Activated effector memory CD4-positive, alpha-beta T cell treated with Interleukin-2 at 50 U/mL for 16 hours (primary cell): ENCODE measurements at regions not wholly inside any gene's neighbourhood (a gene's known extent, or its start where the extent isn't known, plus 50 kb on each side); places are given as distances from the start of the nearest gene placed in this dataset.
"Not testable (repeated sequence)": the region's sequence is repeated elsewhere in the genome, so short reads cannot be mapped to it uniquely, and the experiment has no call there.

ENCODE experiments used
- DNase-seq: peaks from one replicate; pipeline ENCODE4 v3.0.0-alpha.2; 2020

DNA sequence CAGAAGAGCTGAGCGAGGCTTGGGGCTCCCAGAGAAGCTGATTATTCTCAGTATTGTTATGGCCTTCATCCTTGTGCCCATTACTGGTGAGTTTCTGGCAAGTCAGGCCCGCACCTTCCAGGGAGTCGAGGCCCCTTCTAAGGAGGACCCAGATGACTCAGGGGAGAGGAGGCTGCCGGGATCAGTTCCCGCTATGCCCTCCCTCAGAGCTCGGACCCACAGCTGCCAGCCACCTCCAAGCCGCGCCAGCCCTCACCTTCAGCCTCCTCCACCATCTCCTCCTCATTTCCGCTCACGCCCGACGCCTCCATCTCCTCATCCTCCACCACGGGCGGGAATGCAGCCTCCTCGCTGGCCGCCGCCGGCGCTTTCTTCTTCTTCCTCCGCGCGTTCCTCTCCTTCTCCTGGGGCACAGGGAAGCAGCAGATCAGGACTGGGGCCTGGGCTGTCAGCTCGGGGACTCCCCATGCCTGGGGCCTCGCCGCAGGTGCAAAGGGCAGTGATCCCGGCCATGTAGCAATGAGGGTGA lies 83.2 kb downstream of the RFLNA start:
- no peak for DNase-seq

DNA sequence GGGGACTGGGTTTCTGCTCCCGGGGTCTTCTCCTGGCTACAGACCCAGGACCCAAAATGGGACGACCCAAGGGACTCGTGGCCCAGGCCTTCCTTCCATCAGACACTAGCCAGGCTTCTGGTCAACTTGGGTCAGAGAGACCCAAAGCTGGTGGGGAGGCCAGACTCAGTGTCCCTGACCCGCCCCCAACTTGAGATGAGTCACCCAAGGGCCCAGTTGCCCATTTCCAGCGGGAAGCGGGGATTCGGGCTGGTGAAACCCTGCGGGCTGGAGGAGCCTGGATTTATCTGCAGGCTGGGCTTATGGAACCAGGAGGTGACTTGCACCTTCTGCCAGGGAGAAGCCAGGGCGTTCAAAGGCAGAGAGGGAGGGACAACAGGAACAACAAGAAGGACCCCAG lies 81.5 kb downstream of the RFLNA start:
- no peak for DNase-seq

DNA sequence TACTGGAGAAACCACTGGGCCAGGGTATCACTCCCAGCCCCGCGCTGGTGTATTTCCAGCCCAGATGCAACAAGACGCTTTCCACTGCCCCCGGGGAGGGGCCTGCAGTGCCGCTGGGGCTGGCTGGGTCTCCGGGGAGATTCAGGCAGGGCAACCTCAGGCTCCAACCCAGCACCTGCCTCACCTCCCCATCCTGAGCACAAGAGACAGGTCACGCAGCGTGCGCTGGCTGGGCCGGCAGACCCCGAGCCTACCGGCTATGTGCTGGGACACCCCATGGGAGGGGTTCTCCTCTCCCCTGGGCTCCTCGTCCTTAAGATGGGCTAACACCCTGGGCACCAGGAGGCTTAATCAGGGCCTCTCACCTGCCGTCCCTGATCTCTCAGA lies 80.9 kb downstream of the RFLNA start:
- no peak for DNase-seq

GRCh38 chr12:124375141-124375788 lies 80.4 kb downstream of the RFLNA start:
- DNase-seq: no peak

DNA sequence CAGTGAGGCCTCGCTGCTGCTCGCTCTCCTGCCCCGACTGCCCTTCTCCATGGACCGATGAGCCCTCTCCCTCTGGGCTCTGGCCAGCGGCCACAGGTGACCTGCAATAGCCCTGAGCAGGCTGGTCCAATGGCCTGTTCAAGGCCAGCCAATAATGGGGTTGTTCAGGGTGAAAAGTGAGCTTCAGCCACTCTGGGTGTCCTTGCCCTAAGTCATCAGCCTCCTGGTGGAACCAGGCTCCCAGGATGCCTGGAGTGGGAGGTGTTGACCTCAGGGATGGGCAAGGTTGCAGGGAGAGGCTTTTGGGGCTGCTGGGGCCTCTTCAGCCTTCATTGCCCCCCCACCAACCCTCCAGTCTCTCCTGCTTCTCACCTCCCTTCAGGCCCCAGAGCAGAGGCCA lies 79.7 kb downstream of the RFLNA start:
- no peak for DNase-seq

- no peak for DNase-seq
These were observed 79.3 kb downstream of the RFLNA start for GRCh38 chr12:124374147-124374546.

DNA sequence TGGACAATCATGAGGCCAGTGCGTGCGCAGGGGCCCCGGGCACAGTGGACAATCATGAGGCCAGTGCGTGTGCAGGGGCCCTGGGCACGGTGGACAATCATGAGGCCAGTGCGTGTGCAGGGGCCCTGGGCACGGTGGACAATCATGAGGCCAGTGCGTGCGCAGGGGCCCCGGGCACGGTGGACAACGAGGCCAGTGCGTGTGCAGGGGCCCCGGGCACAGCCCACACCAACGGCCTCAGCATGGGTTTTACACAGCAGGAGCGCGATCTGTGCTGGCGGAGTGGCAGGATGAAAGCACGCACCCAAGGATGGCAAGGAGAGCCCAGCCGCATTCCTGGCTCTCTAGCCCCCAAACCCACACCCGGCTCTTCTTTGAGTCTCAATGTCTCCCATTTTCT lies 78.8 kb downstream of the RFLNA start:
- not testable (repeated sequence) for DNase-seq

DNA sequence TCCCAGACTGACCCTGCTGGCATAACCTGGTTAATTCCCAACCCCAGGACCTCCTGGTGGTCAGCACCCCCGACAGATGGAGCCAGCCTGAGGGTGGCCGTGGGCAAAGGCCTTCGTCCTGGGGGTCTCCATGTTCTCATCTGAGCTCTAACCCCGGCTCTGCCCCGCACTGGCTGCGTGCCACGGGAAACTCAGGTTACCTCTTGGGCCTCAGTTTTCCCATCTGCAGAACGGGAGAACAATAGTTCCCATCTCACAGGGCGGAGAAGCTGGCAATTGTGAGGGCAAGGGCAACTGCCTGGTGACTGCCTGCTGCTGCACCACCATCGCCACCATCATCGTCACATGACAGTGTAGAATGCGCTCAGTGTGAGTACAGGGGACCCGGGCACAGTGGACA lies 77.9 kb downstream of the RFLNA start:
- no peak for DNase-seq

GRCh38 chr12:124371970-124372555 lies 77.2 kb downstream of the RFLNA start:
- DNase-seq: no peak

- no peak for DNase-seq
These were observed 76.5 kb downstream of the RFLNA start for GRCh38 chr12:124371366-124371765.

- DNase-seq: no peak
These were observed 76.0 kb downstream of the RFLNA start for GRCh38 chr12:124370851-124371250.

DNA sequence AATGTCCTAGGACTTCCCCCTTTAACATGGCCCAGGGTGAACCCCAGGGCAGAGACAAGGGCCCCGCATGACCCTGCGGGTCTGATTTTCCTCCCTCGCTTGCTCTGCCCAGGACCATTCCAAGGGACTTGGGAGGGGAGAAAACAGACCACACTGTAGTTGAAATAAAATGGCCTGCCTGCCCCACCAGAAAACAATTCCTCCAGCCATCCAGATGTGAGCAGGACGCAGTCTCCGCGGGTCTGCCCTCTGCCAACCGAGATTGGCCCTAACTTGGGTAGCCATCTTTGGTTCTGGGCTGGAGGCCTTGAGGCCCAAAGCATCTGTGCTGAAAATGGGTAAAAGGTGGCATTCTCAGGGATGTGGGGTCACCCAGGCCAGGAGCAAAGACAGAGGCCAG lies 75.5 kb downstream of the RFLNA start:
- no peak for DNase-seq

DNA sequence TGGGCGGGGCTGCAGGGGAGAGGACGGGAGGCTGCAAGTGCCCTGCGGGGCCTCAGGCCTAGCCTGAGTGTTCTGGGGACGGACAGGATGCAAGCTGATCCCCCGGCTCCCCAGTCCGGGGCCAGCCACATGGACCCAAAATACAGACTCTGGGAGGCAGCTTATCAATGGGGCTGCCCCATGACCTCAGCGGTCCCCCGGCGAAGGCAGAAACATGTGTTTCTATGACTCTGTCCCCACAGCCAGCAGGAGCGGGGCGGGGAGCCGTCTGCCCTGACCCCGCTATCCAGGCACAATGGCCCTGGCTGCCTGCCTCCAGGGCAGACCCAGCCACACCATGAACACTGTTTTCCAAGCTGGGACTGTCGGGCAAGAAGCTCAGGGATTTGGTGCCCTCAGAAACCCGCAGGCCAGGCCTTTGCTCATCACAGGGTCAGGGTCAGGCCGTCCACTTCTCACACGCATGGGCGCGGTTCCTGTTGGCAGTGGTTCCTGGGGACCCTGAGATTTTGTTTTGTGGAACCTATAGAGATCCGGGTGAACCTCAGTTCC lies 75.0 kb downstream of the RFLNA start:
- no peak for DNase-seq

- no peak for DNase-seq
These were observed 74.3 kb downstream of the RFLNA start for GRCh38 chr12:124369055-124369826.

- no peak for DNase-seq
These were observed 73.6 kb downstream of the RFLNA start for GRCh38 chr12:124368421-124369032.

DNA sequence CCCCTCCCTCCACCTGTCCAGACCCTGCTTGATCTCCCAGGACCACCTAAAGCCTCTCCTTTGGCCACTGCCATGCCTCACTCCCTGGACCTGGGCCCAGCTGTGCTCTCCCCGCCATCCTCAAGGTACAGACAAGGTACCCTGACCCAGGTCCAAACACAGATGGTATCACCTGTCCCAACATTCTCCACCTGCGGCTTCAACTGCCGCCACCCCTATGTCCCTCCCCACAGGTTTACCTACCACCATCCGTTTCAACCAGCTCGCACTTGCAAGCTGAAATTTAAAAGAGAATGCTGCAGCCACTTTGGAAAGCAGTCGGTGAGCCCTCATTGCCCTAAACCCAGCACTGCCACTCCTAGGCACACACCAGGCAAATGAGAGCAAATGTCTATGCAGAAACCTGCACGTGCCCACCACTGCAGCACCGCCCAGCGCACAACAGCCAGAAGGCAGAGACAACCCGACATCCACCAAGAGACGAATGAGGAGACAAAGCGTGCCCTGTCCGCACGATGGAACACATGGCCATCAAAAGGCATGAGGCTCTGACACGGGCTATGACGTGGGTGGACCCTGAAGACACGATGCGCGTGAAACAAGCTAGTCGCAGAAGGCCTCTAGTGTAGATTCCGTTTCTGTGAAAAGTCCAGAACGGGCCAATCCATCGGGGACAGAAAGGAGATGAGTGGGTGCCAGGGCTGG lies 71.0 kb downstream of the RFLNA start:
- no peak for DNase-seq
